GM13977 (cell line): ENCODE measurements at regions not wholly inside any gene's neighbourhood (a gene's known extent, or its start where the extent isn't known, plus 50 kb on each side); places are given as distances from the start of the nearest gene placed in this dataset.

Source experiments
- DNase-seq: peaks from one replicate; pipeline ENCODE4 v3.0.0; 2012; ENCODE audit warnings: low spot score
- in situ Hi-C: fragments of 300-500 bp; cut with MboI; formaldehyde crosslinking; loops from one replicate; pipeline ENCODE4 v1.12.0; 2022; ENCODE audit warnings: low sequenced_read_pairs, low pct_unique_long_range_greater_than_20kb, mixed read lengths, inconsistent platforms; ENCODE audit not compliant: unreplicated experiment
- TF ChIP-seq, protein P1 (sequence below): IDR thresholded peaks from 2 replicates; pipeline ENCODE4 v1.5.1; 2012; ENCODE audit warnings: mild to moderate bottlenecking, control low read depth; ENCODE audit not compliant: insufficient read depth; ENCODE audit errors: extremely low read depth, missing control alignments

DNA sequence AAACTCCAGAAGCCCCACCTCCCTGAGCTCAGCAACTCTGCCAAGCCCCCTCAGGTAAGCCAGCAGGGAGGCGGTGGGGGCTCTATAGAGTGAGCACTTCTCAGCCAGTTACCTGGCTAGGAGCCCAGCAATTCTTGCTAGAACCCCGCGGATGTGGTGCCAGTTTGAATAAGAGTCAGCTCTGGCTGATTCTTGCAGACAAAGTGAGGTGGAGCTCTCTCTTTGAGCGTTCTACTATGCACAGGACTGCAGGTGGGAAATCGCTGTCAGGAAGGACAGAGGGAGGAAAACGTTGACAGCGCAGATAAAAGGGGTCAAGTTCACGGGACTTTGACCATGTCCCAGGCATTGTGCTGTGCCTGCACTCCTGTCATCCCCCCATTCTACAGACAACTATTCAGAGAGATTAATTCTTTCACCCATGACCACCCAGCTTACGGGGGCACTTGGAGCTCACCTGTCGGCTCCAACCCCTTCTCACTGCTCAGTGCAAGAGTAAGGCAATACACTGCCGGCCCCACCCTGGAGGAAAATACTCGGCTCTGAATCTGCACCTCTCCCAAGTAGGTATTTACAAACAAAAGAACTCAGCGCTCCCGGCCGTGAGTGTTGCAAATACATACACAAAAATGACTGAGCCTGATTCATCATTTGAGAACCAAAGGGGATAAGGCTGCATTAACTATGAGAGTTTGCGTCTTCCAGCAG lies 92.9 kb downstream of the ANKRD60 start:
- TF ChIP-seq, protein P1, sequence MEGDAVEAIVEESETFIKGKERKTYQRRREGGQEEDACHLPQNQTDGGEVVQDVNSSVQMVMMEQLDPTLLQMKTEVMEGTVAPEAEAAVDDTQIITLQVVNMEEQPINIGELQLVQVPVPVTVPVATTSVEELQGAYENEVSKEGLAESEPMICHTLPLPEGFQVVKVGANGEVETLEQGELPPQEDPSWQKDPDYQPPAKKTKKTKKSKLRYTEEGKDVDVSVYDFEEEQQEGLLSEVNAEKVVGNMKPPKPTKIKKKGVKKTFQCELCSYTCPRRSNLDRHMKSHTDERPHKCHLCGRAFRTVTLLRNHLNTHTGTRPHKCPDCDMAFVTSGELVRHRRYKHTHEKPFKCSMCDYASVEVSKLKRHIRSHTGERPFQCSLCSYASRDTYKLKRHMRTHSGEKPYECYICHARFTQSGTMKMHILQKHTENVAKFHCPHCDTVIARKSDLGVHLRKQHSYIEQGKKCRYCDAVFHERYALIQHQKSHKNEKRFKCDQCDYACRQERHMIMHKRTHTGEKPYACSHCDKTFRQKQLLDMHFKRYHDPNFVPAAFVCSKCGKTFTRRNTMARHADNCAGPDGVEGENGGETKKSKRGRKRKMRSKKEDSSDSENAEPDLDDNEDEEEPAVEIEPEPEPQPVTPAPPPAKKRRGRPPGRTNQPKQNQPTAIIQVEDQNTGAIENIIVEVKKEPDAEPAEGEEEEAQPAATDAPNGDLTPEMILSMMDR, result no peak
- DNase-seq, result no peak
- in situ Hi-C loops, result no loop called here

DNA sequence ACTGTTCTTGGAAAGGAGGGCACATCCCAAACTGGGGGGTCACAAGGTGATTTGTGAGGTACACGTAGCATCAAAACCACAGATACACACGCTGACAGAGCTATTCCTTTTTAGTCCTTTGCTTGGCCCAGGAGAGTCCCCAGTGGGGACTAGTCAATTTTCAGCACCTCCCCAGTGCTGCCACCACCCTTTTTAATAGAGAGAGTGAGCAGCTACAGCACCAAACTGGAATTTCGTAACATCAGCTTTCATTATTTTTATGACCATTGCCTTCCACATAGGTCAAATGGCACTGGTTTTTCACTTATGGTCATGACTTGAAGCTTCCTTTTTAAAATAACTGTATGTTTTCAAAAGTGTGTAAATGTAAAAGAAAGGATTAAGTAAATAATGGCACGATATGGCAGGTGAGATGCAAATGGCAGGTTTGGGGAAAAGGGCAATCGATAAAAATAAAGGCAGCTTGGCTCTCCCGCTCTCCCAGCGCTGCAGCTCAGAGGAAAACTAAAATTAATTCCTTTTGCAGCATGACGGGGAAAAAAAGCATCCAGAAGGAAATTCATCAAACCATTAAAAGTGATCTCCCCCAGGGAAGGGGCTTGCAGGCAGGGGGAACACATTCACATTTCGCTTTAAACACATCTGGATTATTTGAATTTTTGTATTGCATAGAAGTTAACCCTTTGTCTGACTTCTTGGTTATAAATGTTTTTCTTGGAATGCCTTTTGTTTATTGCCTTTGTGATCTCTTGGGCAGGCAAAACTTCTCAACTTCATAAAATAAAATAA lies 95.2 kb downstream of the ANKRD60 start:
- in situ Hi-C loops, result no loop called here
- no peak for DNase-seq
- TF ChIP-seq, protein P1, result no peak

DNA sequence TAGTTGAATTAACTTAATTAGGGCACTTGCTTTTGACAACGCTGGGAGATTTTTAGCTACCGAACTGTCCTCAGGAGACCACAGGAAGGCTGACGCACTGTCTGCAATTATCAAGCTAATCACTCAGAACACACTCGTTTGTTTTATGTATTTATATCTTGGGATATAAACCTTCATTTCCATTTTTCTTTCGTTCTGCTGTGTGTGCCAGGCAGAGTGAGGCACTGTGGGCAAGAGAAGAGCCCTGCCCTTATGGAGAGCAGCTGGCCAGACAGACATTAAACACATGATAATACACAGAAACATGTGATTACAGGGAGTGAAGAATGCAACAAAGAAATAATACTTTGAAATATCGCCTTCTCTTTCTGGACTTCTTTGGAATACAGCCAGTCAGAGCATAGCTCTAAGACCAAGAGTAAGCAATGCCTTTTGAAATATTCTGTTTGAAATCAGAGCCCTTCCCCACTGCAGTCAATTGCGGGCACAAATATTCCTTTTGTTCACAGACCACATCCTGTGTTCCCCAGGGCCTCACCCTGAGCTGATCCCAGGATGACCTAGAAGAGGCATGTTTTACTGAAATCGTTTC lies 96.8 kb downstream of the ANKRD60 start:
- in situ Hi-C loops, result no loop called here
- DNase-seq, result no peak
- TF ChIP-seq, protein P1, result no peak

DNA sequence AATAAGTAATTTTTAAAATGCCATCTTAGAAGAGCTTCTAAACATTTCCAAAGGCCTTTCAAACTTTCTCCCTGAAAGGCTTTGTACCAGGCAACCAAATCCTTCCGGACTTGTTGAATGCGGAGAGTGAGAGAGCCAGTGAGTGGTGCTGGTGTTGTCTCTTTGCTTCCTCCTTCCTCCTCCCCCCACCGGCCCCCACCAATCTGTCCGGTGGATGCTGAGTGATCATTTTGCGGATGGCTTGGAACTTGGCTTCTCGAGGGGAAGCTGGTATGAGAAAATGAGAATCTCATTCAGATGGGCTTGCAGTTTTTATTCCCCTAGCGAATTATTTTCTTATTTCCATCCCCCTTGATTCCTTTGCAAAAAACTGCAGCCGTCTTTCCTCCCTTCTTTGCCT lies 97.3 kb downstream of the ANKRD60 start:
- in situ Hi-C loops, result no loop called here
- TF ChIP-seq, protein P1, result no peak
- DNase-seq, result no peak

DNA sequence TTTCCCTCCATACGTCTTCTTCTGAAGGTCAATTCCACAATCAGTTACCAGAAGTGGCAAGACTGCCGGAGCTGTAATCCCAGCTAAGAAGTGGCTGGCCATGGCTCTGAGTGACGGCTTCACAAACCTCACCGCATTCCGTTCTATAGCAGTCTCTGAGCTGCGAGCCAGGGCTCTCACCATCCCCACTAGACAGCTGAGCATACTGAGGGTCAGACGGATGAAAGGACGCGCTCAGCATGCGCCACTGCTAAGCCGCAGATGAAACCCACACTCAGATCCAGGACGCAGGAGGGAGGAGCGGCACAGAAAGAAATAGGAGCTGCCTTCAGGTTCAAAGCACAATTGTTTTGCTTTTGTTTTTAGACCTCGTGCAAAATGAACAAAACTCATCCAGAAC lies 97.9 kb downstream of the ANKRD60 start:
- in situ Hi-C loops, result no loop called here
- no peak for DNase-seq
- TF ChIP-seq, protein P1, result no peak

DNA sequence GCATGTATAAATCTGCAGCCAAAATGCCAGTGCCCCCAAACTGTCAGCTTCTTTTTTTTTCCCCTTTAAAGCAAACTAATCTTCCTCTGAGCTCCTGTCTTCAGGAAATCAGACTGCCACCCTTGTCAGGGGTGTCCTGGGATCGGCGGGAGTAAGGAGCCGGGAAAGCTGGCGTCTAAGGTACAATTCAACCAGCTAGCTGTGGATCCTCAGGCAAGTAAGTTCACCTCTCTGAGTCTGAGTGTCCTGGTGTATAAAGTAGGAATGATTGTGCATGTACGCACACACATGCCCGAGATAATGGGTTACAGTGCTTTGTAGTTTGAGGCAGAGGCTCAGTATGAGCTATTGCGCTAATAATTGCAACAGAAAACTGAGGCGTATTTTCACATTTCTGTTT lies 98.3 kb downstream of the ANKRD60 start:
- in situ Hi-C loops, result no loop called here
- TF ChIP-seq, protein P1, result no peak
- no peak for DNase-seq
